ENCODE measurements at regions not wholly inside any gene's neighbourhood (a gene's known extent, or its start where the extent isn't known, plus 50 kb on each side); places are given as distances from the start of the nearest gene placed in this dataset.

GRCh38 chr5:83889971-83890745, 169.5 kb upstream of the HAPLN1 start:
- Mint-ChIP-seq H3K9me3 (ENCODE audit: unreplicated experiment) (no peaks in the 10 kb centered on the region), H3K36me3 (ENCODE audit: insufficient read depth, unreplicated experiment) (no peaks in the 10 kb centered on the region), H3K4me1 (ENCODE audit: low read depth, unreplicated experiment) (no peaks in the 10 kb centered on the region), H3K27me3 (ENCODE audit: insufficient read depth, unreplicated experiment) (no peaks in the 10 kb centered on the region), H3K4me3 (ENCODE audit: unreplicated experiment) (no peak overlapping the region), H3K27ac (ENCODE audit: unreplicated experiment) (no peak overlapping the region)
- Histone ChIP-seq H3K4me1 (no peaks in the 10 kb centered on the region), H3K36me3 (ENCODE audit: control insufficient read depth, insufficient read depth, low read length) (no peaks in the 10 kb centered on the region), H3K9me3 (no peaks in the 10 kb centered on the region; the same call in 1 of the 2 replicates), H3K4me3 (ENCODE audit: low read depth, low read length) (no peak overlapping the region), H3K27me3 (replicated peaks; ENCODE audit: control insufficient read depth, insufficient read depth, low read length) (no peaks in the 10 kb centered on the region)
- DNase-seq: no peak
- ChIA-PET POLR2A (no interaction called here), CTCF (no interaction called here)
- TF ChIP-seq, protein P1, sequence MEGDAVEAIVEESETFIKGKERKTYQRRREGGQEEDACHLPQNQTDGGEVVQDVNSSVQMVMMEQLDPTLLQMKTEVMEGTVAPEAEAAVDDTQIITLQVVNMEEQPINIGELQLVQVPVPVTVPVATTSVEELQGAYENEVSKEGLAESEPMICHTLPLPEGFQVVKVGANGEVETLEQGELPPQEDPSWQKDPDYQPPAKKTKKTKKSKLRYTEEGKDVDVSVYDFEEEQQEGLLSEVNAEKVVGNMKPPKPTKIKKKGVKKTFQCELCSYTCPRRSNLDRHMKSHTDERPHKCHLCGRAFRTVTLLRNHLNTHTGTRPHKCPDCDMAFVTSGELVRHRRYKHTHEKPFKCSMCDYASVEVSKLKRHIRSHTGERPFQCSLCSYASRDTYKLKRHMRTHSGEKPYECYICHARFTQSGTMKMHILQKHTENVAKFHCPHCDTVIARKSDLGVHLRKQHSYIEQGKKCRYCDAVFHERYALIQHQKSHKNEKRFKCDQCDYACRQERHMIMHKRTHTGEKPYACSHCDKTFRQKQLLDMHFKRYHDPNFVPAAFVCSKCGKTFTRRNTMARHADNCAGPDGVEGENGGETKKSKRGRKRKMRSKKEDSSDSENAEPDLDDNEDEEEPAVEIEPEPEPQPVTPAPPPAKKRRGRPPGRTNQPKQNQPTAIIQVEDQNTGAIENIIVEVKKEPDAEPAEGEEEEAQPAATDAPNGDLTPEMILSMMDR (IDR thresholded peaks at IDR 0.05; ENCODE audit: insufficient read depth in 1 of 2, low read depth in 1 of 2, low read length in 1 of 2, severe bottlenecking in 1 of 2, unreplicated experiment in 1 of 2): no peak
- BruUV-seq (replicated peaks): no TSS peak
- intact Hi-C loops (cut with micrococcal nuclease; ENCODE audit: unreplicated experiment): no loop called here

DNA sequence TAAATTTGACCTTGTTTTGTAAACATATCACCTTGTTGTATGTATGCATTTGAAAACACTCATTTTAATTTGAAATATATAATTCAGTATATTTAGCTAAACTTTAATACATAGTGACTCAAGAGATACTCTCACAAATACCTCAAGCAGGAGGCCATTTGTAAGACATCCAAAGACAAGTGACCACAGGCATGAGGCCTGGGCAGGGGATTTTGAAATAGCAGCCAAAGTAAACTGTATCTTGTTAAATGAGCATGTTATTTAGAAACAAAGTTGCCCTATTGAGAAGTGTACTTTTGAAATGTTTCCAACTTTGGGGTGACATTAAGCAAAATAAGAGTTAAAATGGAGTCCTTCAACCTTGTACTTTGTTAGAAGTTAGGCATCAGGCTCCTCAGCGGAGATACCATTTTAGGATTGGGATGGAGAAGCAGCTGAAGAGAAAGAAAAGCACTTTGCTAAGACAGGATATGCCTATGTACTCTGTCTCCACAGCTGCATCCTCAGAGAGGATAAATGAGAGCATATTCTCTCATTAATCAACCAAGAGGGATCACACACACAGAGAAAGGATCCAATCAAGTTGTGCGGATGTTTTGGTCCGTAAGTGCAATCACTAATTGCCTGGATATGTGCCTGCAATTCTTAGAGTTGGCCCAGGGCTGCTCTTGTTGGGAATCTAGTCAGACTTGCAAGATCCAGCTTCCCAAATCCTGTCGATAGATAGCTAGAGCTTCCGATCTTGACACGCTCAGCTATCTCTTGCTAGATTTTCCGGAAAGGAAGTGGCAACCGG, 157.5 kb upstream of the HAPLN1 start:
- no peak overlapping the region for H3K27ac Mint-ChIP-seq (ENCODE audit: unreplicated experiment)
- TF ChIP-seq, protein P1 (IDR thresholded peaks at IDR 0.05; ENCODE audit: insufficient read depth in 1 of 2, low read depth in 1 of 2, low read length in 1 of 2, severe bottlenecking in 1 of 2, unreplicated experiment in 1 of 2): no peak
- H3K4me3 Mint-ChIP-seq (ENCODE audit: unreplicated experiment): no peak overlapping the region
- Histone ChIP-seq H3K27me3 (replicated peaks; ENCODE audit: control insufficient read depth, insufficient read depth, low read length) (no peaks in the 10 kb centered on the region), H3K36me3 (ENCODE audit: control insufficient read depth, insufficient read depth, low read length) (no peaks in the 10 kb centered on the region), H3K9me3 (no peaks in the 10 kb centered on the region), H3K4me1 (peaks cover 3% of the 10 kb centered on the region; the same call in 1 of the 2 replicates), H3K4me3 (ENCODE audit: low read depth, low read length) (no peak overlapping the region)
- H3K27me3 Mint-ChIP-seq (ENCODE audit: insufficient read depth, unreplicated experiment): no peaks in the 10 kb centered on the region
- POLR2A ChIA-PET: no interaction called here
- no TSS peak for BruUV-seq (replicated peaks)
- DNase-seq: no peak
- CTCF ChIA-PET: no interaction called here
- H3K36me3 Mint-ChIP-seq (ENCODE audit: insufficient read depth, unreplicated experiment): no peaks in the 10 kb centered on the region
- intact Hi-C loops (cut with micrococcal nuclease; ENCODE audit: unreplicated experiment): no loop called here
- H3K4me1 Mint-ChIP-seq (ENCODE audit: low read depth, unreplicated experiment): peaks cover 1% of the 10 kb centered on the region
- H3K9me3 Mint-ChIP-seq (ENCODE audit: unreplicated experiment): no peaks in the 10 kb centered on the region

GRCh38 chr5:83871533-83872395, 151.1 kb upstream of the HAPLN1 start:
- no peak for DNase-seq
- H3K36me3 ChIP-seq (ENCODE audit: control insufficient read depth, insufficient read depth, low read length): no peaks in the 10 kb centered on the region
- H3K4me3 Mint-ChIP-seq (ENCODE audit: unreplicated experiment): no peak overlapping the region
- no peaks in the 10 kb centered on the region for H3K27me3 Mint-ChIP-seq (ENCODE audit: insufficient read depth, unreplicated experiment)
- H3K36me3 Mint-ChIP-seq (ENCODE audit: insufficient read depth, unreplicated experiment): no peaks in the 10 kb centered on the region
- H3K9me3 Mint-ChIP-seq (ENCODE audit: unreplicated experiment): no peaks in the 10 kb centered on the region
- CTCF ChIA-PET: no interaction called here
- no peaks in the 10 kb centered on the region for H3K4me1 ChIP-seq
- intact Hi-C loops (cut with micrococcal nuclease; ENCODE audit: unreplicated experiment): no loop called here
- no peaks in the 10 kb centered on the region for H3K9me3 ChIP-seq
- no peaks in the 10 kb centered on the region for H3K27me3 ChIP-seq (replicated peaks; ENCODE audit: control insufficient read depth, insufficient read depth, low read length)
- H3K4me3 ChIP-seq (ENCODE audit: low read depth, low read length): no peak overlapping the region
- peaks cover 11% of the 10 kb centered on the region for H3K4me1 Mint-ChIP-seq (ENCODE audit: low read depth, unreplicated experiment)
- POLR2A ChIA-PET: no interaction called here
- TF ChIP-seq, protein P1 (IDR thresholded peaks at IDR 0.05; ENCODE audit: insufficient read depth in 1 of 2, low read depth in 1 of 2, low read length in 1 of 2, severe bottlenecking in 1 of 2, unreplicated experiment in 1 of 2): no peak
- no TSS peak for BruUV-seq (replicated peaks)
- H3K27ac Mint-ChIP-seq (ENCODE audit: unreplicated experiment): no peak overlapping the region

Measured in Caco-2 (cell line).